Memory B cell (primary cell): ENCODE measurements at regions not wholly inside any gene's neighbourhood (a gene's known extent, or its start where the extent isn't known, plus 50 kb on each side); places are given as distances from the start of the nearest gene placed in this dataset.
"Not testable (repeated sequence)": the region's sequence is repeated elsewhere in the genome, so short reads cannot be mapped to it uniquely, and the experiment has no call there.

ENCODE experiments used
- ATAC-seq: fragments of 150-1000 bp; cut with Tn5 transposase; 2 replicates; pipeline ENCODE4 v1.10.0; 2021; ENCODE audit warnings: low read depth, mild to moderate bottlenecking, moderate library complexity
- DNase-seq, 2 donors: peaks; one replicate each; pipeline ENCODE4 v3.0.0; 2022; ENCODE audit warnings: low spot score in 2 of 2
- H3K27ac Mint-ChIP-seq: one replicate; pipeline ENCODE4 v1.8.0; 2022; ENCODE audit warnings: mild to moderate bottlenecking, moderate library complexity, mixed read lengths
- H3K27me3 Mint-ChIP-seq: one replicate; pipeline ENCODE4 v1.8.0; 2022; ENCODE audit warnings: mixed read lengths
- H3K36me3 Mint-ChIP-seq: one replicate; pipeline ENCODE4 v1.8.0; 2022; ENCODE audit warnings: mild to moderate bottlenecking, mixed read lengths
- H3K4me1 Mint-ChIP-seq: one replicate; pipeline ENCODE4 v1.8.0; 2022; ENCODE audit warnings: mixed read lengths
- H3K4me3 Mint-ChIP-seq: one replicate; pipeline ENCODE4 v1.8.0; 2022; ENCODE audit warnings: mild to moderate bottlenecking, moderate library complexity, mixed read lengths
- H3K9me3 Mint-ChIP-seq: one replicate; pipeline ENCODE4 v1.8.0; 2022; ENCODE audit warnings: mixed read lengths

DNA sequence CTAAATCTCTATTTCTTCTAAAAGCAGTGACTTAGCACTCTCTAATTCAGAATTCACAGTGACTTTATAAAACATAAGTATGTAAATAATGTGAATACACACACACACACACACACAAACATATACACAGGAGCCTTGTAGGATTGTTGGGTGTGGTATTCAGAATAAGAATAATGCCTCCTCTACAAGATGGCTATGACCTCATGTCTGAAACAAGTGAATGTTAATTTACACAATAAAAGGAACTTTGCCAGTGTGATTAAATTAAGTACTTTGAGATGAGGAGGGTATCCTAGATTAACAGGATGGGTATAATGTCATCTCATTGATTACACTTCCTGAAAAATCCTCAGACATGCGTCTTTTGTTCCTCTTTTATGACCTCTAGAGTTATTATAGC lies 234.6 kb downstream of the SLITRK6 start:
- no peak overlapping the region for H3K4me3 Mint-ChIP-seq
- no peaks in the 10 kb centered on the region for H3K36me3 Mint-ChIP-seq
- no peak overlapping the region for H3K27ac Mint-ChIP-seq
- peaks cover 2% of the 10 kb centered on the region for H3K9me3 Mint-ChIP-seq
- H3K4me1 Mint-ChIP-seq, result no peaks in the 10 kb centered on the region
- DNase-seq (no peak), ATAC-seq (no peak)
- H3K27me3 Mint-ChIP-seq, result no peaks in the 10 kb centered on the region

DNA sequence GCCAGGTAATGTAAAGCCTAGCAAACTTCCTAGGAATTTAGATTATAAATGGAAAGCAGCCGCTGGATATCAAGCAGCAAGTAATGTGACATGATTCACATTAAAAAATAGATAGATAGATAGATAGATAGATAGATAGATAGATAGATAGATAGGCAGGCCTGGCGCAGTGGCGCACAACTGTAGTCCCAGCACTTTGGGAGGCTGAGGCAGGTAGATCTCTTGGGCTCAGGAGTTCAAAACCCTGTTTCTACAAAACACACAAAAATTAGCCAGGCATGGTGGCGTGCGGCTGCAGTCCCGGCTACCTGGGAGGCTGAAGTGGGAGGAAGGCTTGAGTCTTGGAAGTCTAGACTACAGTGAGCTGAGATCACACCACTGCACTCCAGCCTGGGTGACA lies 236.9 kb downstream of the SLITRK6 start:
- Mint-ChIP-seq H3K27ac (no peak overlapping the region), H3K9me3 (peaks cover 2% of the 10 kb centered on the region), H3K27me3 (no peaks in the 10 kb centered on the region), H3K4me1 (no peaks in the 10 kb centered on the region), H3K36me3 (no peaks in the 10 kb centered on the region), H3K4me3 (no peak overlapping the region)
- DNase-seq (no peak), ATAC-seq (no peak)

DNA sequence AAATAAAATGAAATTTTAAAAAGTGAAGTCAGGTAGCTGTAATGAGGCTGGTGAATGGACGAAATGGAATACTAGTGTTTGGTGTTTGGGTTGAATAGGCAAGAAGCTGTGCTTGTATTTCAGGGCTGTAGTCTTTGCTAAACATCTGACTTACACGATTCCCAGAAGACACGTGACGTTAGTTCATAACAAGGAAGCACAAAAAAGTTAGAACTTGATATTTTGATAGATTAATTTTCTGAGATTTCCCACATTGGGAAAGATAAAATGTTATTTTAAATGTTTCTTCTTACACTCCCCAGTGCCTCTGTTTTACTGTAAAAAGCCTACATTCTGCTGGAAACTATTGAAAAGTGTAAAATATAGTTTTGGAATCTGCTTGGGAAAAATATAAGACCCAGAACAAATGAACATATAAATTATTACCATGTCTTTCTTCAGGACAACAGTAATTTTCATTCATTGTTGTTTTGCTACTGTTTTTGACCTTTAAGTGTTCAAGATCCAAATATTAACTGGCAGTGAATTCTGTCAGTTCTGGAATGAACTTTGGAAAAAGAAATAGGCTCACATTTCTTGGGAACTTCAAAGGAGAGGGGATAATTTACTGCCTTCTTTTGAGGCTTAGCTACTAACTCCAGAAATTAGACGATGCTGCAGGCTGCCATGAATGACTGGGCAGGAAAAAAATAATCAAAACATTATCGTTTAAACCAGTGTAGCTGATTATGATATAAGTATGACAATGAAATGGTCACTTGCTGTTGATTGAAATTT lies 241.3 kb downstream of the SLITRK6 start:
- Mint-ChIP-seq H3K4me3 (no peak overlapping the region), H3K9me3 (peaks cover 6% of the 10 kb centered on the region), H3K27me3 (no peaks in the 10 kb centered on the region), H3K4me1 (no peaks in the 10 kb centered on the region), H3K27ac (no peak overlapping the region), H3K36me3 (no peaks in the 10 kb centered on the region)
- no peak for ATAC-seq
- DNase-seq, result no peak

DNA sequence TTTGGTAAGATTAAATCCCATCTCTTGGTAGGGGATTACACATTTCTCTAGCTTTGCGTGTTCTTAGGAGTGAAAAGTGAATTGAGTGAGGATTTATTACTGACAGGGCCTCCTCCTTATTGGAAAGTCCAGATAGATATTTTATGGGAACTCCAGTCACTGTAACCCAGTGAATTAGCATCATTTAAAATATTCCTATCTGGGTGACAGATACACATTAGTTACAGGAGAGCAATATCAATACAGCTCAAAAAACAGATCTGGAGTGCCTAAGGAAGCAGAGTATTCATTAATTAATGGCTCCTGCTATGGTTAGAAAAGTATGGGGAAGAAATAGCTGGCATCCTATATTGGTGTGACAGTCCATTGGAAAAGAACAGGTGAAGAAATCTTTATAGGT lies 248.2 kb downstream of the SLITRK6 start:
- no peaks in the 10 kb centered on the region for H3K4me1 Mint-ChIP-seq
- H3K36me3 Mint-ChIP-seq, result no peaks in the 10 kb centered on the region
- H3K4me3 Mint-ChIP-seq, result no peak overlapping the region
- no peaks in the 10 kb centered on the region for H3K27me3 Mint-ChIP-seq
- no peak overlapping the region for H3K27ac Mint-ChIP-seq
- DNase-seq (no peak), ATAC-seq (no peak)
- H3K9me3 Mint-ChIP-seq, result peaks cover 6% of the 10 kb centered on the region

DNA sequence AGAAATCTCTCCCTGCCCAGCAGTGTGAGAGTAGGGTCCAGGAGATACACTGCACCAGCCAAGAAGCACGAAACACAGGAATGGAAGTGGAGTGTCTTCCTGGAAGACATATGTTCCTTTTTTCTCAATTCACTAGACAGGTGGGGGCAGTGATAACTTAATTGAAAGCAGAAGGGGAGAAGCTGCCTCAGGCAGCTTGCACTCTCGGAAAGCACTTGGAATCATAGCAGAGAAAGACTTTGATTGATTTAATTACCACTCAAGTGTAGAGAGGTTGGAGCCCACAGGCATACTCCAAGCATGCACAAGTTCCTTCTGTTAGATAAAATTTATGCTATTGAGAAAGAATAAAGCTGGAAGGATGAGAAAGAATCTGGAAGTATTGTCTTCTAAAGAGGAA lies 249.4 kb downstream of the SLITRK6 start:
- Mint-ChIP-seq H3K9me3 (peaks cover 6% of the 10 kb centered on the region), H3K27ac (no peak overlapping the region), H3K27me3 (no peaks in the 10 kb centered on the region), H3K36me3 (no peaks in the 10 kb centered on the region), H3K4me1 (no peaks in the 10 kb centered on the region), H3K4me3 (no peak overlapping the region)
- DNase-seq, result no peak
- ATAC-seq, result no peak

DNA sequence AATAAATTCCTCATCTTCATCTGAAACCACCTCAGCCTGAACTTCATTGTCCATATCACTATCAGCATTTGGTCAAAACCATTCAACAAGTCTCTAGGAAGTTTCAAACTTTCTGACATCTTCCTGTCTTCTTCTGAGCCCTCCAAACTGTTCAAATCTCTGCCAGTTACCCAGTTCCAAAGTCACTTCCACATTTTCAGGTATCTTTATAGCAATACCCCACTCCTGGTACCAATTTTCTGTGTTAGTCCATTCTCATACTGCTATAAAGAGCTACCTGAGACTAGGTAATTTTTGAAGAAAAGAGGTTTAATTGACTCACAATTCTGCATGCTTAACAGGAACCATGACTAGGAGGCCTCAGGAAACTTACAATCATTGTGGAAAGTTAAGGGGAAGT lies 250.4 kb downstream of the SLITRK6 start:
- DNase-seq, H3K4me1 Mint-ChIP-seq, H3K9me3 Mint-ChIP-seq, H3K27me3 Mint-ChIP-seq, H3K27ac Mint-ChIP-seq, H3K4me3 Mint-ChIP-seq, ATAC-seq, H3K36me3 Mint-ChIP-seq: not testable (repeated sequence)

DNA sequence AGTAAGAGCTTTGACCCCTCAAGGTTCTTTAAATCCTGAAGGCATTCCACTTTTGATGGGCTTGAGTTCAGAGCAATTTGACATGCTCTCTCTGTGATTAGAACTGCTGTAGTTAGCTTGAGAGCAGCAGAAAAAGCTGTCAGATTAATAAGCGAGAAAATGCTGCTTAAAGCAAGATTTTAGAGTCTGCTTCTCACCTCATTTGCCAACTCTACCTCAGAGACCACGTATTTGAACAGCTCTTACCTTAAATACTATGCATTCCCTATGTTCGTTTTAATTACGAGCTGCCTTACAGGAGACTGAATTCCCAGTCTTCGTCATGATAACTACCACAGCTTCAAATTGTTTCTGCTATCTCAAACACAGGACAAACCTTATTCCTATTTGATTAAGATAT lies 253.4 kb downstream of the SLITRK6 start:
- DNase-seq (no peak), ATAC-seq (no peak)
- H3K27ac Mint-ChIP-seq, result no peak overlapping the region
- H3K4me1 Mint-ChIP-seq, result no peaks in the 10 kb centered on the region
- H3K4me3 Mint-ChIP-seq, result no peak overlapping the region
- peaks cover 7% of the 10 kb centered on the region for H3K9me3 Mint-ChIP-seq
- H3K36me3 Mint-ChIP-seq, result no peaks in the 10 kb centered on the region
- no peaks in the 10 kb centered on the region for H3K27me3 Mint-ChIP-seq

DNA sequence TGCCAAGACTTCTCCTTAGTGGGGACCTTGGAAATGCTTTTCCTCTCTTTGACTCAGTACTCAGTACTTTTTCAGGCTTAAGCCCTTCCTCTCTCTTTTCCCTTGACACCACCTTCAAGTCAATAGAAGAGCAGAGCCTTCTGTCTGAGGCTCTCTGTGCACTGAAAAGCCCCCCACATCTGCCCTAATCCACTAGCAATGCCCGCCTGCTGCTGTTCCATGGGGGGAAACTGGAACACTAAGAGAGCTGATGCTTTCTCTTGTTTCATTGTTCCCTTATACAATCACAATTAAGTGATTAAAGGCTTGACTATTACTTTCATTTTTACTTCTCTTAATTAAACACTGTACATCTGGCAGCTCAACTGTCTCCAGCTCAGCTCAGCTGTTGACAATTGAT lies 254.5 kb downstream of the SLITRK6 start:
- no peaks in the 10 kb centered on the region for H3K36me3 Mint-ChIP-seq
- H3K27ac Mint-ChIP-seq, result no peak overlapping the region
- no peaks in the 10 kb centered on the region for H3K4me1 Mint-ChIP-seq
- ATAC-seq, result no peak
- no peaks in the 10 kb centered on the region for H3K27me3 Mint-ChIP-seq
- H3K9me3 Mint-ChIP-seq, result peaks cover 7% of the 10 kb centered on the region
- H3K4me3 Mint-ChIP-seq, result no peak overlapping the region
- DNase-seq, result no peak

DNA sequence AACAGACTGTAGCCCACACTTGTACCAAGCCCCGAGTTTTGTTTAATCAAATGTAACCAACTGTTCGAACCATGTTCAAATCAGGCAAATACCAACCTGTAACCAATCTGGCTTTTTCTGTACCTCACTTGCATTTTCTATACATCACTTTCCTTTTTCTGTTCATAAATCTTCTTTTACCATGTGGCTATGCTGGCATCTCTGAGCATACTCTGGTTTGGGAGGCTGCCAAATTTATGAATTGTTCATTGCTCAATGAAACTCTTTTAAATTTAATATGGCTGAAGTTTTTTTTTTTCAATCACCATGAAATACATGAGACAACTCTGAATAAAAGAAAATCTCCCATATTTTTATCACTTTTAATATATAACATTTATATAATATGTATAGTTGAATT lies 256.1 kb downstream of the SLITRK6 start:
- ATAC-seq (no peak), DNase-seq (no peak)
- H3K9me3 Mint-ChIP-seq, result peaks cover 4% of the 10 kb centered on the region
- no peak overlapping the region for H3K27ac Mint-ChIP-seq
- H3K27me3 Mint-ChIP-seq, result no peaks in the 10 kb centered on the region
- no peaks in the 10 kb centered on the region for H3K4me1 Mint-ChIP-seq
- no peak overlapping the region for H3K4me3 Mint-ChIP-seq
- no peaks in the 10 kb centered on the region for H3K36me3 Mint-ChIP-seq

DNA sequence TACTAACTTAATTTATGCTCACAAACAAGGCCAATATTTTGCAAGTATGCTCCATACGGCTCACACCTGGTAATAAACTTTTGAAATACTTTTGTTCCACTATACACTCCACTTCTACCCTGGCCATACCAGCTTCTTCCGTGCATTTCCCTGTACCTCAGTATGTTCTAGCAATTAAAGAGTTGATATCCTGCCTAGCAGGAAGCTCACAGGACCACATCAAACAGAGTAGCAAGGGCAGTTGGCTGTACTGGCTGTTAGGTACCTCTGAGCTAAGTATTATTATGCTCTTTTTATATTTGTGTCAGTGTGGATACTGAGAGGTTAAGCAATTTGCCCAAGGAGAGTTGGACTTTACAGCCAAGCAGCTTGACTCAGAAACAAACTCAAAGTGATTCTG lies 257.7 kb downstream of the SLITRK6 start:
- no peaks in the 10 kb centered on the region for H3K36me3 Mint-ChIP-seq
- no peaks in the 10 kb centered on the region for H3K27me3 Mint-ChIP-seq
- no peak for ATAC-seq
- H3K9me3 Mint-ChIP-seq, result peaks cover 2% of the 10 kb centered on the region
- no peaks in the 10 kb centered on the region for H3K4me1 Mint-ChIP-seq
- no peak overlapping the region for H3K27ac Mint-ChIP-seq
- no peak overlapping the region for H3K4me3 Mint-ChIP-seq
- no peak for DNase-seq

DNA sequence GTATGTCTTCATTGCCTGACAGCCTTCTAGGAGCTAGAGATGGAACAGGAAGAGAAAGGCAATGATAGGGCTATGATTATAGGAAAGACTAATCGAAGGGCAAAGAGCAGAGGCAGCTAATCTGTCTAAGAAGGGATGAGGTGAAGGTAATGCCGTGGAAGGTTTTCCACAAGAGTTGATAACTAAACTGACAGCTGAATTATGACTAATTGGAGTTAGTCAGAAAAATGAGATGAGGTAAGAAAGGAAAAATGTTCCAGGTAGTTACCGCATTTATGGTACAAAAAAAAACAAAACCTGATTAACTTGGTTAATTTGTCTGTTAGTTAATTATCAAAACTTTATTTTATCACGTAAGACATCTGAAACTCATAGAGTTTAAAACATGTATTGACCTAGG lies 260.3 kb downstream of the SLITRK6 start:
- H3K4me1 Mint-ChIP-seq, result no peaks in the 10 kb centered on the region
- ATAC-seq (no peak), DNase-seq (no peak)
- H3K27me3 Mint-ChIP-seq, result no peaks in the 10 kb centered on the region
- H3K36me3 Mint-ChIP-seq, result no peaks in the 10 kb centered on the region
- no peak overlapping the region for H3K27ac Mint-ChIP-seq
- H3K9me3 Mint-ChIP-seq, result no peaks in the 10 kb centered on the region
- no peak overlapping the region for H3K4me3 Mint-ChIP-seq

DNA sequence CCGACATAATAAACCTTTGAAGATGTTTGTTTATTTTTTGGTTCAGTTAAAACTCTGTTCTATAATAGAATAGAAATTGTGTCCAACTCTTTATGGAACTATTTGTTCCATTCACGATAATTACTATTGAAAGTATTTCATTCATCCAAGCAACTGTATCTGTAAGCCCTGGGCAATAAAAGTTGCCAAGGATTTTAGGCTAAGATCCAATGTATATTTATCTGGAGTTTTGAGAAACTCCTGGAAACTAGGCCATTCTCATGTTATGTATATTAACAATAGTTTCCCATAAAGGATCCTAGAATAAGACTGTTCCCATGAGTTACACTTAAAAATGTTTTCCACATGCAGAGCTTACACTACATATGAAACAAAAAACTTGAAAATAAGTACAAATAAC lies 261.6 kb downstream of the SLITRK6 start:
- Mint-ChIP-seq H3K27me3 (no peaks in the 10 kb centered on the region), H3K4me3 (no peak overlapping the region), H3K4me1 (no peaks in the 10 kb centered on the region), H3K27ac (no peak overlapping the region), H3K36me3 (no peaks in the 10 kb centered on the region), H3K9me3 (peaks cover 2% of the 10 kb centered on the region)
- ATAC-seq, result no peak
- no peak for DNase-seq

DNA sequence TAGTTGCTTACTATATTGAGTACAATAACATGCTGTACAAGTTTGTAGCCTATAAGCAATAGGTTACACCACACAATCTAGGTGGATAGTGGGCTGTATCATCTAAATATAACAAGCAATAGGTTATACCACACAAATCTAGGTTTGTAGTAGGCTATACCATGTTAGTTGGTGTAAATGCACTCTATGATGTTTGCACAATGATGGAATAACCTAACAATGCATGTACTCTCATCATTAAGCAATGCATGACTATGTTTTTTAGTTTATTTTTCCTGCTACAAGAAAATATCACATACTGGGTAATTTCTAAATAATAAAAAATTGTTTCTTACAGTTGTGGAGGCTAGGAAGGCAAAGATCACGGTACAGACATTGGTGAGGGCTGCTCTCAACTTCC lies 262.5 kb downstream of the SLITRK6 start:
- Mint-ChIP-seq H3K4me1 (no peaks in the 10 kb centered on the region), H3K9me3 (peaks cover 2% of the 10 kb centered on the region)
- no peak for ATAC-seq

DNA sequence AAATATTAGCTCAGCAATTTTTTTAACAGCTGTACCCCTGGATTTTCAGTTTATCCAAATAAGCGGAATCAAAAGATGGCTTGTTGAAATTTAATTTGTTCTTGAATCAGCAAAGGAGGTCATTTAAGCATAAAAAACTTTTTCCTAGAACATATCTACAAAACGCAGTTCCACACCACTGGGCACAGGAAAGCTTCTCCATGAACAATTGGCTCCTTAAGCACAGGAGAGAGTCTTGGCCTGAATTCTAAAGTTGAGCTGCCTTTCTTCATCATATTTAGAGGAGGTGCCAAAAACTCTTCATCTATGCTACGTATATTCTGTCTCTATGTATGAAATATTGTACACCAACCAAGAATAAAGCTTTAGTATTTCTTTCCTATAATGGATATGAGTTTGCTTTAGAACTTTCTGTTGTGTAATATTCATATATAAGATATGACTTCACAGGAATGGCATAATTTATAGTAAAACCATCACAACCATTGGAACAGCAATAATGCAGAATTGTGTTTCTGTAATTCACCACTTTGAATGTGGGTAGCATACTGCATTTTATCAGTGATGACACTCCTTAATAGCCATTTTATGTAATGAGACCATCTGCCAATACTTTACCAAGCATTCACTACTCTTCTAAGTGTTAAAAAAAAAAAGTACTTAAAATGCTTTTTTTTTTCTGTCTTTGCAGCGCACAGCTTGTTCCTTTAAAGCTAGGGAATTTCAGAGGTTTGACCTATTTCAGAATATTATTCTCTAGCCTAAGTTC lies 263.7 kb downstream of the SLITRK6 start:
- DNase-seq (no peak), ATAC-seq (no peak)
- no peaks in the 10 kb centered on the region for H3K4me1 Mint-ChIP-seq
- H3K27me3 Mint-ChIP-seq, result no peaks in the 10 kb centered on the region
- H3K36me3 Mint-ChIP-seq, result no peaks in the 10 kb centered on the region
- H3K4me3 Mint-ChIP-seq, result no peak overlapping the region
- H3K9me3 Mint-ChIP-seq, result peaks cover 2% of the 10 kb centered on the region
- no peak overlapping the region for H3K27ac Mint-ChIP-seq

More for the DNA sequence above, 262.5 kb downstream of the SLITRK6 start:
- Mint-ChIP-seq H3K36me3 (no peaks in the 10 kb centered on the region), H3K4me3 (no peak overlapping the region), H3K27ac (no peak overlapping the region), H3K27me3 (no peaks in the 10 kb centered on the region)
- no peak for DNase-seq

DNA sequence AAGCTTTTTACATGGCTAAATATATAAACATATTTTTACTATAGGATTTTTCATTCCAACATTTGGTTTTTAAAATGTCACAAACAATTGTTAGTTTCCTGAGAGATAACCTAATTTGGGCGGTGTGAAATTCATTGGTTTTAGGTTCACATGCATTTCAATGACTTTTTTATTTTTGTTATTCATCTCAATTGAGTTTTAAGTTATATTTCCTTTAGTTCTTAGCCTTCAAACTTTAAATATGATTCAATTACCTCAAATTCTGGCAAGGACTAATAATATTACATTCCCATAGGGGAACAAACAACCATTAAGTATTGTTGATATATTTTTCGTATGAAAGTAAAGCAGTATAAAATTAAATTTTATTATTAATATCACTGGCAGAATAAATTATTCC lies 265.3 kb downstream of the SLITRK6 start:
- H3K27me3 Mint-ChIP-seq, result no peaks in the 10 kb centered on the region
- H3K36me3 Mint-ChIP-seq, result no peaks in the 10 kb centered on the region
- no peak for DNase-seq
- no peak for ATAC-seq
- H3K4me3 Mint-ChIP-seq, result no peak overlapping the region
- H3K9me3 Mint-ChIP-seq, result peaks cover 2% of the 10 kb centered on the region
- H3K4me1 Mint-ChIP-seq, result no peaks in the 10 kb centered on the region
- no peak overlapping the region for H3K27ac Mint-ChIP-seq
